GM23248 (cell line): ENCODE measurements at regions not wholly inside any gene's neighbourhood (a gene's known extent, or its start where the extent isn't known, plus 50 kb on each side); places are given as distances from the start of the nearest gene placed in this dataset.

Experiments
- EZH2 ChIP-seq: fragments of 200-600 bp; sonication (generic); IDR thresholded peaks from 2 replicates; pipeline ENCODE4 v1.6.1; 2018; ENCODE audit warnings: antibody characterized with exemption, mild to moderate bottlenecking; ENCODE audit not compliant: insufficient read depth, poor library complexity, severe bottlenecking
- EZH2phosphoT487 ChIP-seq: fragments of 200-600 bp; sonication (generic); IDR thresholded peaks from 2 replicates; pipeline ENCODE4 v1.6.1; 2018; ENCODE audit warnings: antibody characterized with exemption, moderate library complexity, mild to moderate bottlenecking, low read depth; ENCODE audit not compliant: insufficient read depth

- TF ChIP-seq EZH2 (no peak), EZH2phosphoT487 (no peak)
Observed at GRCh38 chr11:95318498-95318897, 87.5 kb upstream of the SESN3 start.
